ENCODE measurements at regions not wholly inside any gene's neighbourhood (a gene's known extent, or its start where the extent isn't known, plus 50 kb on each side); places are given as distances from the start of the nearest gene placed in this dataset.

GRCh38 chr6:90829311-90829710 is 242.4 kb upstream of the MAP3K7 start:
- Histone ChIP-seq H3K4me3 (ENCODE audit: low read depth, low read length, poor library complexity, severe bottlenecking) (no peak overlapping the region), H3K36me3 (ENCODE audit: insufficient read depth, low read length, poor library complexity, severe bottlenecking) (no peaks in the 10 kb centered on the region), H3K9me3 (ENCODE audit: low read depth, low read length, poor library complexity, severe bottlenecking) (peaks cover 5% of the 10 kb centered on the region), H3K4me1 (ENCODE audit: insufficient read depth, low read length, poor library complexity, severe bottlenecking) (no peaks in the 10 kb centered on the region), H3K27me3 (replicated peaks; ENCODE audit: insufficient read depth, low read depth, low read length, poor library complexity) (peaks cover 17% of the 10 kb centered on the region), H3K27ac (ENCODE audit: low read depth, low read length, poor library complexity, severe bottlenecking) (no peak overlapping the region)
- ChIA-PET POLR2A (ENCODE audit: low non-redundant PET) (no interaction called here), CTCF (no interaction called here)
- BruUV-seq (replicated peaks) = no TSS peak
- no peak for DNase-seq (ENCODE audit: low spot score)
- TF ChIP-seq EZH2 (IDR thresholded peaks at IDR 0.05; ENCODE audit: borderline replicate concordance, low read depth, low read length, poor library complexity, severe bottlenecking) (no peak), CTCF (conservative IDR thresholded peaks at IDR 0.05; ENCODE audit: low read depth, low read length) (no peak)
- intact Hi-C loops (cut with micrococcal nuclease; ENCODE audit: unreplicated experiment) = no loop called here

GRCh38 chr6:90820436-90820835 is 233.6 kb upstream of the MAP3K7 start:
- Histone ChIP-seq H3K9me3 (ENCODE audit: low read depth, low read length, poor library complexity, severe bottlenecking) (no peaks in the 10 kb centered on the region), H3K27me3 (replicated peaks; ENCODE audit: insufficient read depth, low read depth, low read length, poor library complexity) (peaks cover 11% of the 10 kb centered on the region), H3K4me3 (ENCODE audit: low read depth, low read length, poor library complexity, severe bottlenecking) (no peak overlapping the region), H3K4me1 (ENCODE audit: insufficient read depth, low read length, poor library complexity, severe bottlenecking) (no peaks in the 10 kb centered on the region), H3K36me3 (ENCODE audit: insufficient read depth, low read length, poor library complexity, severe bottlenecking) (no peaks in the 10 kb centered on the region), H3K27ac (ENCODE audit: low read depth, low read length, poor library complexity, severe bottlenecking) (no peak overlapping the region)
- CTCF ChIA-PET = no interaction called here
- POLR2A ChIA-PET (ENCODE audit: low non-redundant PET) = no interaction called here
- TF ChIP-seq EZH2 (IDR thresholded peaks at IDR 0.05; ENCODE audit: borderline replicate concordance, low read depth, low read length, poor library complexity, severe bottlenecking) = no peak
- no peak for TF ChIP-seq CTCF (conservative IDR thresholded peaks at IDR 0.05; ENCODE audit: low read depth, low read length)
- BruUV-seq (replicated peaks) = no TSS peak
- DNase-seq (ENCODE audit: low spot score) = no peak
- intact Hi-C loops (cut with micrococcal nuclease; ENCODE audit: unreplicated experiment) = no loop called here

- no TSS peak for BruUV-seq (replicated peaks)
- Histone ChIP-seq H3K4me3 (ENCODE audit: low read depth, low read length, poor library complexity, severe bottlenecking) (no peak overlapping the region), H3K36me3 (ENCODE audit: insufficient read depth, low read length, poor library complexity, severe bottlenecking) (no peaks in the 10 kb centered on the region), H3K27ac (ENCODE audit: low read depth, low read length, poor library complexity, severe bottlenecking) (no peak overlapping the region), H3K27me3 (replicated peaks; ENCODE audit: insufficient read depth, low read depth, low read length, poor library complexity) (peaks cover 6% of the 10 kb centered on the region), H3K9me3 (ENCODE audit: low read depth, low read length, poor library complexity, severe bottlenecking) (peaks cover 2% of the 10 kb centered on the region), H3K4me1 (ENCODE audit: insufficient read depth, low read length, poor library complexity, severe bottlenecking) (no peaks in the 10 kb centered on the region)
- ChIA-PET POLR2A (ENCODE audit: low non-redundant PET) (no interaction called here), CTCF (no interaction called here)
- no peak for DNase-seq (ENCODE audit: low spot score)
- intact Hi-C loops (cut with micrococcal nuclease; ENCODE audit: unreplicated experiment) = no loop called here
- TF ChIP-seq CTCF (conservative IDR thresholded peaks at IDR 0.05; ENCODE audit: low read depth, low read length) (no peak), EZH2 (IDR thresholded peaks at IDR 0.05; ENCODE audit: borderline replicate concordance, low read depth, low read length, poor library complexity, severe bottlenecking) (no peak)
These were observed 232.6 kb upstream of the MAP3K7 start for GRCh38 chr6:90819483-90819882.

Measured in A673 (cell line).